ENCODE measurements at regions not wholly inside any gene's neighbourhood (a gene's known extent, or its start where the extent isn't known, plus 50 kb on each side); places are given as distances from the start of the nearest gene placed in this dataset.
A peak's percentile ranks its signal among the peaks of the same experiment; 100 is the strongest.

DNA sequence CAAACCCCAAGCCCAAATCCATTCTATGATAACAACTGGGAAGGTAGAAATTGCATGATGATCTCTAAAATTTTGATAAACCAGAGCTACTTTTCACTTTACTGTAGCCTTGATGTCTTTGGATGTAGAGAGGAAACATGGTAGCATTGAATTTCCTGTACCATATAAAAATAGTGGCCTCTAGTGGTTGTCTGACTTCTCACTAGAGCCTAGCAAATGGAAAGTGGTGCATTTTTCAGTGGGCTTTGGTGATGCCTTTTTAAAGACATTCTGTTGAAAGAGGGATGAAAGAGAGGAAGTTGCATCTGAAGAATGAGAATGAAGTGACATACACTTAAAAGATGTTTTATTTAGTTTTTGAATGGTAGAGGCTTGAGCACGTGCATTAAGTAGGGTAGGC, 662.2 kb downstream of the XIRP2 start:
- no peak for DNase-seq (ENCODE audit: low read depth)
- TF ChIP-seq, protein P1, sequence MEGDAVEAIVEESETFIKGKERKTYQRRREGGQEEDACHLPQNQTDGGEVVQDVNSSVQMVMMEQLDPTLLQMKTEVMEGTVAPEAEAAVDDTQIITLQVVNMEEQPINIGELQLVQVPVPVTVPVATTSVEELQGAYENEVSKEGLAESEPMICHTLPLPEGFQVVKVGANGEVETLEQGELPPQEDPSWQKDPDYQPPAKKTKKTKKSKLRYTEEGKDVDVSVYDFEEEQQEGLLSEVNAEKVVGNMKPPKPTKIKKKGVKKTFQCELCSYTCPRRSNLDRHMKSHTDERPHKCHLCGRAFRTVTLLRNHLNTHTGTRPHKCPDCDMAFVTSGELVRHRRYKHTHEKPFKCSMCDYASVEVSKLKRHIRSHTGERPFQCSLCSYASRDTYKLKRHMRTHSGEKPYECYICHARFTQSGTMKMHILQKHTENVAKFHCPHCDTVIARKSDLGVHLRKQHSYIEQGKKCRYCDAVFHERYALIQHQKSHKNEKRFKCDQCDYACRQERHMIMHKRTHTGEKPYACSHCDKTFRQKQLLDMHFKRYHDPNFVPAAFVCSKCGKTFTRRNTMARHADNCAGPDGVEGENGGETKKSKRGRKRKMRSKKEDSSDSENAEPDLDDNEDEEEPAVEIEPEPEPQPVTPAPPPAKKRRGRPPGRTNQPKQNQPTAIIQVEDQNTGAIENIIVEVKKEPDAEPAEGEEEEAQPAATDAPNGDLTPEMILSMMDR (IDR thresholded peaks at IDR 0.05; ENCODE audit: low read depth, low read length, missing control alignments): peak; percentile 40

DNA sequence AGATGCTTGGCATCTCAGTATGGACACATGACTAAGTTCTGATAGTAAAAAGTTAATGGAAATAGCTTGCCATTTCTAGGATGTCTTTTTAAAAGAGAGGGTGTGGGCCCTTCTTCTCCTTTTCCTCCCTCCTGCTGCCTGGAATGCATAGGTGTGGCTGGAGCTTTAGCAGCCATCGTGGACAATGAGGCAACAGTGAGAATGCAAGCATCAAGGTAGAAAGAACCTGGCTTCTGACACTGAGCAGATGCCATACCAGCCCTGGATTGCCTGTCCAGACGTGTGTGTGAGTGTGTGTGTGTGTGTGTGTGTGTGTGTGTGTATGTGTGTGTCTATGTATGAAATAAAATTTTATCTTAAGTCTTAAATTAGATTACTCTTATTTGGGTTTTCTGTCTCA, 660.1 kb downstream of the XIRP2 start:
- H3K4me3 ChIP-seq (ENCODE audit: low read depth, low read length): no peak overlapping the region
- DNase-seq (ENCODE audit: low read depth): no peak

More for the DNA sequence above, 662.2 kb downstream of the XIRP2 start:
- H3K4me3 ChIP-seq (ENCODE audit: low read depth, low read length): no peak overlapping the region

DNA sequence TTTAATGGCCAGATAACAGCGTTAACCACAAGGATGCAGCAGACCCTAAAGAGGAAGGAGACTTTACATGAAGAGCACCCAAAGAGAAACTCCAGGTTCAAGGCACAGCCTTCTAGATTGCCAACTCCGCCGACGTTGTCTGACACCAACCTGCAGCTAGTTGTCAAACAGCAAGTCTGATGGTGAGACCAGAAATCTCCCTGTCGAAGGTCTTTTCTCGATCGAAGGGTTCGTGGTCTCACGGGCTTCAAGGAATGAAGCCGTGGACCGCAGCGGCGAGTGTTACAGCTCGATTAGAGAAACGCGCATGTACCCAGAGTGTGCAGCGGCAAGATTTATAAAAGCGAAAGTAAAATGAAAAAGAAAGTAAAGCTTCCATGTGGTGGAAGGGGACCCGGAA, 656.3 kb downstream of the XIRP2 start:
- TF ChIP-seq, protein P1 (IDR thresholded peaks at IDR 0.05; ENCODE audit: low read depth, low read length, missing control alignments): no peak
- DNase-seq (ENCODE audit: low read depth): no peak
- H3K4me3 ChIP-seq (ENCODE audit: low read depth, low read length): no peak overlapping the region

More for the DNA sequence above, 660.1 kb downstream of the XIRP2 start:
- TF ChIP-seq, protein P1 (IDR thresholded peaks at IDR 0.05; ENCODE audit: low read depth, low read length, missing control alignments): no peak

DNA sequence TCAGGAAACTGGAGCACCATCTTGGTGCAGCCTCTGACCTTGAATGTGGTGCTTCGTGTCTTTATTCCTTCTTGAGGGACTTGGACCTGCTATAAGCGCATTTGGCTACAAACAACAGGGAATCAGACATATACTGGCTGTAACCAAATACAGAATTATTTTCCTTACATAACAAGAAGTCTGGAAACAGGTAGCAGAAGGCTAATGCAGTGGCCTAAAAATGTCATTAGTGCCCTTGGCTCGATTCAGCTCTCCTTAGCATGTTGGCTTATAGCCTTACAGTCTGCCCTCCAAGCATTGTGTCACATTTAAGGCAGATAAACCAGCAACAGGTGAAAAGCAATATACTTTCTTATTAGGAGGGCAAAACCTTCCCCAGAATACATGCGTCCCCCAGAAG, 655.4 kb downstream of the XIRP2 start:
- TF ChIP-seq, protein P1 (IDR thresholded peaks at IDR 0.05; ENCODE audit: low read depth, low read length, missing control alignments): no peak
- H3K4me3 ChIP-seq (ENCODE audit: low read depth, low read length): no peak overlapping the region
- DNase-seq (ENCODE audit: low read depth): no peak

DNA sequence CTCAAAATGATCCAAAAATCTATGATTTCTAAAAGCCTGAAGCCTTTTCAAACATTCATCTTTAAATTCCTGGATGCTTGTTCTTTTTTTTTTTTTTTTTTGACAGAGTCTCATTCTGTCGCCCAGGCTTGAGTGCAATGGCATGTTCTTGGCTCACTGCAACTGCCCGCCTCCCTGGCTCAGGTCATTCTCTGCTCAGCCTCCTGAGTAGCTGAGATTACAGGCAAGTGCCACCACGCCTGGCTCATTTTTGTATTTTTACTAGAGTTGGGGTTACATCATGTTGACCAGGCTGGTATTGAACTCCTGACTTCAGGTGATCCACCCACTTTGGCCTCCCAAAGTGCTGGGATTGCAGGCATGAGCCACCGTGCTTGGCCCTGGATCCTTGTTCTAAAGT, 649.5 kb downstream of the XIRP2 start:
- no peak for DNase-seq (ENCODE audit: low read depth)
- TF ChIP-seq, protein P1 (IDR thresholded peaks at IDR 0.05; ENCODE audit: low read depth, low read length, missing control alignments): no peak
- no peak overlapping the region for H3K4me3 ChIP-seq (ENCODE audit: low read depth, low read length)

DNA sequence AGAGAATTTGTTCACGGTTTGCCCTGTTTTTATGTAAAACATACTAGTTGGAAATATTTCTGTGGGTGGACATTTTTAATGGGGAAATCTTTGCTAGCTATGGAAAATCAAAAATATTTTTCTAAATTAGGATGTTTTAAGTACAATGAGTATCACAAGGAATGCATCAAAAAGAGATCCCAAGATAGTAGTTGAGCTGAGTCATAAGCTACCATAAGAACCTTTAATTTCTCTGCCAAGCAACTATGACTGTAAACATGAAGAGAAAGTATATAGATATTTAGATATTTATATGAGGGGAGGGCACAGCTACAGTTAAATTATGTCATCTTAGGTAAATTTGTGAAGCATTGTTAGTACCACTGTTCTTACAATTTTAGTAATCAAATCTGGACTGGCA, 646.2 kb downstream of the XIRP2 start:
- no peak overlapping the region for H3K4me3 ChIP-seq (ENCODE audit: low read depth, low read length)
- DNase-seq (ENCODE audit: low read depth): no peak
- TF ChIP-seq, protein P1 (IDR thresholded peaks at IDR 0.05; ENCODE audit: low read depth, low read length, missing control alignments): no peak

DNA sequence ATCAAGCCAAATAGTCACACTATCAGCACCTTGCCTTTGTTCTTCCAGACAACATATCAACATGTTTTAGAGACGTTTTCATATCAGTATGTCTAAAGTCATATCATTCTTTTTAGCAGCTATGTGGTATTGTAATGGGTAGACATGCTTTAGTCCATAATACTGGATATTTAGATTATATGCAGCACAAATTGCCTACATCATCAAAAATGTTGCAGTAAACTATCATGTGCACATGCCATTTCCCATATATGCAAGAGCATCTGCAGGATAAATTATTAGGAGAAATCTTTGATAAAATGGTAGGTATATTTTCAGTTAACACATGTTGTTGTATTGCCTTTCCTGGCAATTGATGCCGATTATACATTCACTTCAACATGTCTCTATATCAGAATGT, 636.5 kb downstream of the XIRP2 start:
- no peak overlapping the region for H3K4me3 ChIP-seq (ENCODE audit: low read depth, low read length)
- TF ChIP-seq, protein P1 (IDR thresholded peaks at IDR 0.05; ENCODE audit: low read depth, low read length, missing control alignments): no peak
- DNase-seq (ENCODE audit: low read depth): no peak

Measured in GM12864 (cell line).